Ovary (tissue), 3 donors: ENCODE measurements at regions not wholly inside any gene's neighbourhood (a gene's known extent, or its start where the extent isn't known, plus 50 kb on each side); places are given as distances from the start of the nearest gene placed in this dataset.

Experiments used
- POLR2A ChIP-seq: fragments of 450-650 bp; IDR thresholded peaks from one replicate; pipeline ENCODE4 v1.6.1; 2017; ENCODE audit warnings: antibody characterized with exemption, mild to moderate bottlenecking, moderate library complexity
- TF ChIP-seq, protein P1 (sequence below), 3 donors: fragments of 450-650 bp in 2 of 3; fragments of 200-600 bp in 1 of 3; IDR thresholded peaks; one replicate each; pipeline versions ENCODE4 v1.5.1 to v1.8.0; 2016 to 2022; ENCODE audit warnings: antibody characterized with exemption in 3 of 3, mild to moderate bottlenecking in 1 of 3
- donor health status: DM: no; HTN: no; CAD: no.

DNA sequence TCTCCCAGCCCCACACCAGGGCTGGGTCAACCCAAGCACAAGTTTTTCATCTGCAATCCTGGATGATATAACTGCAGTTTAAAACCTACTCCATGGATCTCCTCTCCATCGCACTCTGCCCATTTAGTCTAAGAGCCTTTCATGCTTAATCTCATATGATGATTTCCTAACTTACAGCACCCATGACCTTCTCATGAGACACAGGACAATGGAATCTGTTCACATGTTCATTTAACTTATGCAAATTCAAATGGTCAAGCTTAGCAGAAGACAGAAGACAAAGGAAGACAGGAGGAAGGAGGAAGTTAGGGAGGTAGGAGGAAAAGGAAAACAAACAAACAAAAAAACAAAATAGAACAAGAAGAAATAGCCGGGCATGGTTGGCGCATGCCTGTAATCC lies 64.6 kb upstream of the PNMA1 start:
- TF ChIP-seq, protein P1, sequence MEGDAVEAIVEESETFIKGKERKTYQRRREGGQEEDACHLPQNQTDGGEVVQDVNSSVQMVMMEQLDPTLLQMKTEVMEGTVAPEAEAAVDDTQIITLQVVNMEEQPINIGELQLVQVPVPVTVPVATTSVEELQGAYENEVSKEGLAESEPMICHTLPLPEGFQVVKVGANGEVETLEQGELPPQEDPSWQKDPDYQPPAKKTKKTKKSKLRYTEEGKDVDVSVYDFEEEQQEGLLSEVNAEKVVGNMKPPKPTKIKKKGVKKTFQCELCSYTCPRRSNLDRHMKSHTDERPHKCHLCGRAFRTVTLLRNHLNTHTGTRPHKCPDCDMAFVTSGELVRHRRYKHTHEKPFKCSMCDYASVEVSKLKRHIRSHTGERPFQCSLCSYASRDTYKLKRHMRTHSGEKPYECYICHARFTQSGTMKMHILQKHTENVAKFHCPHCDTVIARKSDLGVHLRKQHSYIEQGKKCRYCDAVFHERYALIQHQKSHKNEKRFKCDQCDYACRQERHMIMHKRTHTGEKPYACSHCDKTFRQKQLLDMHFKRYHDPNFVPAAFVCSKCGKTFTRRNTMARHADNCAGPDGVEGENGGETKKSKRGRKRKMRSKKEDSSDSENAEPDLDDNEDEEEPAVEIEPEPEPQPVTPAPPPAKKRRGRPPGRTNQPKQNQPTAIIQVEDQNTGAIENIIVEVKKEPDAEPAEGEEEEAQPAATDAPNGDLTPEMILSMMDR (IDR thresholded peaks at IDR 0.05): no peak
- no peak for TF ChIP-seq POLR2A
